ENCODE measurements at regions not wholly inside any gene's neighbourhood (a gene's known extent, or its start where the extent isn't known, plus 50 kb on each side); places are given as distances from the start of the nearest gene placed in this dataset.

GRCh38 chr4:165580351-165580905 lies 201.6 kb downstream of the CPE start (continued):
- TF ChIP-seq POLR2AphosphoS5 (IDR thresholded peaks at IDR 0.05; ENCODE audit: low read depth, low read length), result no peak

GRCh38 chr4:165583341-165583740 lies 204.5 kb downstream of the CPE start:
- no peak for ATAC-seq
- POLR2A ChIA-PET, result no interaction called here

More at GRCh38 chr4:165583341-165583740, 204.5 kb downstream of the CPE start:
- Histone ChIP-seq H3K9me2 (ENCODE audit: insufficient read depth) (no peaks in the 10 kb centered on the region), H3K9ac (ENCODE audit: low read length) (no peak overlapping the region), H3K27me3 (ENCODE audit: insufficient read depth, low read length) (no peaks in the 10 kb centered on the region), H3K79me2 (ENCODE audit: insufficient read depth, low read length) (no peaks in the 10 kb centered on the region), H3K9me3 (ENCODE audit: control insufficient read depth in 1 of 2, insufficient read depth in 1 of 2, low read depth in 1 of 2, low read length in 2 of 2) (no peaks in the 10 kb centered on the region), H3K27ac (ENCODE audit: low read depth, low read length) (no peak overlapping the region), H3K36me3 (ENCODE audit: control insufficient read depth in 1 of 2, insufficient read depth in 2 of 2, low read length in 2 of 2) (no peaks in the 10 kb centered on the region), H2AFZ (ENCODE audit: low read depth, low read length, poor library complexity, severe bottlenecking) (no peak overlapping the region), H3K4me1 (ENCODE audit: control insufficient read depth in 1 of 2, insufficient read depth in 2 of 2, low read length in 2 of 2) (peaks cover 0 to 10% of the 10 kb centered on the region in 2 experiments; a peak in 1 of 4 replicates), H3K4me2 (ENCODE audit: low read length) (no peak overlapping the region), H4K20me1 (ENCODE audit: insufficient read depth) (no peaks in the 10 kb centered on the region), H3K4me3 (replicated peaks in 1 of 2; ENCODE audit: low read depth in 1 of 2, low read length in 2 of 2) (no peak overlapping the region)
- intact Hi-C loops (cut with micrococcal nuclease), result no loop called here
- no TSS peak for BruUV-seq (replicated peaks)
- ChIA-PET RAD21 (ENCODE audit: low non-redundant PET in 1 of 2, low total read pairs in 2 of 2, uncharacterized antibody in 2 of 2, unreplicated experiment in 2 of 2) (no interaction called here), CTCF (no interaction called here)
- DNase-seq (ENCODE audit: low read depth, low spot score), result no peak
- no peak for TF ChIP-seq YY1 (IDR thresholded peaks at IDR 0.05; ENCODE audit: extremely low read depth, insufficient replicate concordance, low read depth, low read length)
- no peak for TF ChIP-seq ATF3 (IDR thresholded peaks at IDR 0.05)
- TF ChIP-seq JUND (IDR thresholded peaks at IDR 0.05), result no peak
- TF ChIP-seq CEBPB (IDR thresholded peaks at IDR 0.05; ENCODE audit: low read depth), result no peak
- TF ChIP-seq POLR2A (IDR thresholded peaks at IDR 0.05; ENCODE audit: borderline replicate concordance, extremely low read depth, insufficient read depth, insufficient read length), result no peak
- no peak for TF ChIP-seq CTCF (IDR thresholded peaks at IDR 0.05 in 2 of 3, conservative IDR thresholded peaks at IDR 0.05 in 1 of 3; ENCODE audit: borderline replicate concordance in 1 of 3, insufficient read depth in 1 of 3, low read depth in 2 of 3, low read length in 2 of 3)
- no peak for TF ChIP-seq FOSL1 (IDR thresholded peaks at IDR 0.05; ENCODE audit: low read depth)
- TF ChIP-seq POLR2AphosphoS5 (IDR thresholded peaks at IDR 0.05; ENCODE audit: low read depth, low read length), result no peak
- TF ChIP-seq EGR1 (IDR thresholded peaks at IDR 0.05; ENCODE audit: low read depth), result no peak
- no peak for TF ChIP-seq SIN3A (IDR thresholded peaks at IDR 0.05; ENCODE audit: low read depth)
